Lung (tissue), 11 donors: ENCODE measurements at regions not wholly inside any gene's neighbourhood (a gene's known extent, or its start where the extent isn't known, plus 50 kb on each side); places are given as distances from the start of the nearest gene placed in this dataset.

Source experiments
- ATAC-seq: fragments of 200-7000 bp; cut with Tn5 transposase; one replicate; pipeline ENCODE4 v1.9.1; 2020; ENCODE audit warnings: moderate number of reproducible peaks; ENCODE audit not compliant: insufficient read depth, low FRiP score
- DNase-seq, 3 donors: peaks; one replicate each; pipeline ENCODE4 v3.0.0-alpha.2; 2013 to 2017
- H3K27ac ChIP-seq, 2 donors: one replicate each; pipeline ENCODE4 v1.5.1; 2013; ENCODE audit warnings: mild to moderate bottlenecking in 2 of 2, moderate library complexity in 2 of 2, control low read depth in 1 of 2, inconsistent platforms in 1 of 2, low read depth in 1 of 2, low read length in 1 of 2
- H3K27me3 ChIP-seq, 3 donors: one replicate each; pipeline ENCODE4 v1.5.1; 2013; ENCODE audit warnings: low read length in 2 of 3; ENCODE audit not compliant: control insufficient read depth in 3 of 3, insufficient read depth in 3 of 3
- H3K36me3 ChIP-seq, 4 donors: one replicate each; pipeline ENCODE4 v1.5.1; 2013; ENCODE audit warnings: low read length in 4 of 4, mild to moderate bottlenecking in 1 of 4, moderate library complexity in 1 of 4; ENCODE audit not compliant: control insufficient read depth in 4 of 4, insufficient read depth in 4 of 4
- H3K4me1 ChIP-seq, 5 donors: one replicate each; pipeline ENCODE4 v1.5.1; 2013; ENCODE audit warnings: low read length in 5 of 5, mild to moderate bottlenecking in 2 of 5, moderate library complexity in 1 of 5; ENCODE audit not compliant: control insufficient read depth in 5 of 5, insufficient read depth in 5 of 5
- H3K4me3 ChIP-seq: one replicate; pipeline ENCODE4 v1.5.1; 2013; ENCODE audit warnings: mild to moderate bottlenecking, control low read depth, moderate library complexity
- H3K9ac ChIP-seq, 2 donors: one replicate each; pipeline ENCODE4 v1.5.1; 2013; ENCODE audit warnings: low read length in 2 of 2, control low read depth in 1 of 2; ENCODE audit not compliant: insufficient read depth in 1 of 2
- H3K9me3 ChIP-seq, 4 donors: one replicate each; pipeline ENCODE4 v1.5.1; 2013; ENCODE audit warnings: low read length in 3 of 4, mild to moderate bottlenecking in 1 of 4, moderate library complexity in 1 of 4; ENCODE audit not compliant: control insufficient read depth in 4 of 4, insufficient read depth in 3 of 4
- CTCF ChIP-seq: IDR thresholded peaks from 2 replicates; pipeline ENCODE4 v1.5.1; 2012; ENCODE audit warnings: mild to moderate bottlenecking; ENCODE audit errors: control extremely low read depth, extremely low read depth
- WGBS, 2 donors: extraction: QIAGEN DNeasy Blood & Tissue Kit; methylation state at CpG; one replicate each; pipeline ENCODE4 v1.1.7; 2013; 5-methylcytosine and 5-hydroxymethylcytosine counted together
- donor health status: control.
- donor health status: control.
- donor health status: Bipolar disorder and iron deficiency.
- donor health status: healthy.
- donor health status: DM: yes; HTN: yes; CAD: no.

DNA sequence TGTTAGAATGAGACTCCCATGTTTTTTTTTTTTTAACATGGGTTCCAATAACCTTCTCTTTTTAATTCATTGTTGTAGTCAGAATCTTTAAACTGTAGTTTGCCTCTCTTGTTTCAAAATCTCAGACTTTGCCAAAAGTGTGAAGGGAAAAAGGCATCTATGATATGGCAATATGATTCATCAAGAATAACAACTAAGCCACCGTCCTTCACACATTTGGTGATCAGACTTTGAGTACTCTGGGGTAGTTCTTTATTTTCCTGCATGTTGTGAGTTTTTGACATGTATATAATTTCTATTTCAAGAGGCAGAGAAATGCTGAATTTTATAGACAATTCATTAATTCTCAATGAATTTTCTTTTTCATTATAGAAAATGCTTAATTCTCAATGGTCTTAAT is 53.5 kb upstream of the CERS6 start:
- Histone ChIP-seq H3K27me3 (no peaks in the 10 kb centered on the region), H3K4me1 (no peaks in the 10 kb centered on the region), H3K4me3 (no peak overlapping the region), H3K9ac (no peak overlapping the region), H3K36me3 (no peaks in the 10 kb centered on the region), H3K27ac (no peak overlapping the region), H3K9me3 (peaks cover 0 to 3% (median 0%) of the 10 kb centered on the region in 4 donors)
- ATAC-seq (no peak), DNase-seq (no peak)
- WGBS, 2 donors, result 87 to 95% methylated on average over 1 of the region's 1 CpG
- TF ChIP-seq CTCF, result no peak

- TF ChIP-seq CTCF, result no peak
- Histone ChIP-seq H3K9me3 (peaks cover 0 to 3% (median 0%) of the 10 kb centered on the region in 4 donors), H3K27ac (no peak overlapping the region), H3K4me3 (no peak overlapping the region), H3K27me3 (no peaks in the 10 kb centered on the region), H3K36me3 (no peaks in the 10 kb centered on the region), H3K9ac (no peak overlapping the region), H3K4me1 (no peaks in the 10 kb centered on the region)
- DNase-seq, result no peak
- no peak for ATAC-seq
- WGBS, 2 donors, result 76 to 82% methylated on average over 2 of the region's 2 CpGs
These were observed 52.3 kb upstream of the CERS6 start for GRCh38 chr2:168403736-168404135.

- no peaks in the 10 kb centered on the region for H3K4me1 ChIP-seq
- 60 to 80% methylated on average over 2 of the region's 2 CpGs for WGBS, 2 donors
- no peak overlapping the region for H3K27ac ChIP-seq
- TF ChIP-seq CTCF, result no peak
- no peak for ATAC-seq
- no peaks in the 10 kb centered on the region for H3K27me3 ChIP-seq
- no peak overlapping the region for H3K9ac ChIP-seq
- no peaks in the 10 kb centered on the region for H3K36me3 ChIP-seq
- H3K9me3 ChIP-seq, result peaks cover 0 to 3% (median 0%) of the 10 kb centered on the region in 4 donors
- no peak overlapping the region for H3K4me3 ChIP-seq
- no peak for DNase-seq
These were observed 51.3 kb upstream of the CERS6 start for GRCh38 chr2:168404764-168405163.
